MCF 10A (cell line): ENCODE measurements at regions not wholly inside any gene's neighbourhood (a gene's known extent, or its start where the extent isn't known, plus 50 kb on each side); places are given as distances from the start of the nearest gene placed in this dataset.

Source experiments
- BruUV-seq: library from RNA; stranded (reverse); fragments of 400-500 nt; replicated peaks from 2 replicates; lab custom pipeline; 2021; lab: Mats Ljungman, UMichigan
- CTCF ChIA-PET: fragments of 300-600 bp; sonication (Branson Sonifier 250); formaldehyde crosslinking; extraction: SDS; loops from one replicate; lab custom pipeline; 2021; ENCODE audit warnings: antibody characterized with exemption, inconsistent platforms; lab: Yijun Ruan, JAX
- POLR2A ChIA-PET: fragments of 300-600, 350-650 bp; sonication (Branson Sonifier 250); formaldehyde crosslinking; extraction: SDS; loops from one replicate; lab custom pipeline; 2020; ENCODE audit warnings: antibody characterized with exemption, inconsistent platforms; lab: Yijun Ruan, JAX
- DNase-seq: peaks from one replicate; pipeline ENCODE4 v3.0.0-alpha.2; 2018; ENCODE audit not compliant: unreplicated experiment
- H3K27ac Mint-ChIP-seq: one replicate; pipeline ENCODE4 v1.8.0; 2022; ENCODE audit warnings: mild to moderate bottlenecking, low read depth, mixed read lengths; ENCODE audit not compliant: unreplicated experiment
- H3K27me3 Mint-ChIP-seq: one replicate; pipeline ENCODE4 v1.8.0; 2022; ENCODE audit warnings: mixed read lengths; ENCODE audit not compliant: insufficient read depth, unreplicated experiment
- H3K36me3 Mint-ChIP-seq: one replicate; pipeline ENCODE4 v1.8.0; 2022; ENCODE audit warnings: mild to moderate bottlenecking, moderate library complexity, mixed read lengths; ENCODE audit not compliant: insufficient read depth, unreplicated experiment
- H3K4me1 Mint-ChIP-seq: one replicate; pipeline ENCODE4 v1.8.0; 2022; ENCODE audit warnings: mixed read lengths; ENCODE audit not compliant: insufficient read depth, unreplicated experiment
- H3K4me3 Mint-ChIP-seq: one replicate; pipeline ENCODE4 v1.8.0; 2022; ENCODE audit warnings: mild to moderate bottlenecking, moderate library complexity, mixed read lengths; ENCODE audit not compliant: unreplicated experiment
- H3K9me3 Mint-ChIP-seq: one replicate; pipeline ENCODE4 v1.8.0; 2022; ENCODE audit warnings: mixed read lengths; ENCODE audit not compliant: unreplicated experiment
- intact Hi-C: fragments of 100-400 bp; cut with micrococcal nuclease; formaldehyde crosslinking; loops from 2 replicates; pipeline ENCODE4 v1.14.1; 2022
- TF ChIP-seq, protein P1 (sequence below): fragments of 200-600 bp; IDR thresholded peaks from one replicate; pipeline ENCODE4 v1.8.0; 2022; ENCODE audit warnings: antibody characterized with exemption, mild to moderate bottlenecking; ENCODE audit not compliant: unreplicated experiment

DNA sequence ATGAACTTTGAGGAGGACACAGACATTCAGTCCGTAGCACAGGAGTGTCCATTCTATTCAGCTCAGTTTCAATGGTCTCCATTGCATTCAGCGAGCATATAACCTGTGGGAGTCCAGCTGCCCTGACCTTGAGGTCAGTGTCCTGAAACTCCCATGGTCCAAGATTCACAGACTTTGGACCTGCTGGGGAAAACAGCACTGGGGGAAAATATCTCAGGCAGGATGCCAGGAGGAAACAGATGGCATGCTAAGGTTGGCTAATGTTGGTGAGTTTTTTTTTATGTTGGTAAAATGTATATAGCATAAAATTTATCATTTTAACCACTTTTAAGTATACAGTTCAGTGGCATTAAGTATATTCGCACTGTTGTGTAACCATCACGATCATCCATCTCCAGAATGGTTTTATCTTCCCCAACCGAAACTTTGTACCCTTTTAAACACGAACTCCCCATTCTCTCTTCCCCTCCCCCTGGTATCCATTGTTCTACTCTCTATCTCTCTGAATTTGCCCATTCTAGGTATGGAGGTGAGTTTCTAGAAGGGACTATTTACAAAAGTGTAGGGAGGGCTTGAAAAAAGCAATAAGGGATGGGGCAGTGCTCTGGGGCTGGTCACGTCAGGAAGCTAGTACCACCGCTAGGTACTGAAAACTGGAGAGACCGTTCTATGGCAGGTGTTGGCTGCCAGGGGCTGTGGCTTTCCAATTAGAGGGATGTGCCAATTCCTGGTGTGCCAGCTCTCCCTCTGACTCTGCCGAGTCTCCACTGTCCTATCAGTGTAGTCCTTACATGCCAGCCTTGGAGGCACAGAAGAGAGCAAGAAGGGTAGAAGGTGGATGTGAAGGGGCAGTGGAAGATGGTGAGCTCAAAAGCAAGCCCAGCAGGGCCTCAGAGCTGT, 85.3 kb downstream of the FOXD2 start:
- TF ChIP-seq, protein P1, sequence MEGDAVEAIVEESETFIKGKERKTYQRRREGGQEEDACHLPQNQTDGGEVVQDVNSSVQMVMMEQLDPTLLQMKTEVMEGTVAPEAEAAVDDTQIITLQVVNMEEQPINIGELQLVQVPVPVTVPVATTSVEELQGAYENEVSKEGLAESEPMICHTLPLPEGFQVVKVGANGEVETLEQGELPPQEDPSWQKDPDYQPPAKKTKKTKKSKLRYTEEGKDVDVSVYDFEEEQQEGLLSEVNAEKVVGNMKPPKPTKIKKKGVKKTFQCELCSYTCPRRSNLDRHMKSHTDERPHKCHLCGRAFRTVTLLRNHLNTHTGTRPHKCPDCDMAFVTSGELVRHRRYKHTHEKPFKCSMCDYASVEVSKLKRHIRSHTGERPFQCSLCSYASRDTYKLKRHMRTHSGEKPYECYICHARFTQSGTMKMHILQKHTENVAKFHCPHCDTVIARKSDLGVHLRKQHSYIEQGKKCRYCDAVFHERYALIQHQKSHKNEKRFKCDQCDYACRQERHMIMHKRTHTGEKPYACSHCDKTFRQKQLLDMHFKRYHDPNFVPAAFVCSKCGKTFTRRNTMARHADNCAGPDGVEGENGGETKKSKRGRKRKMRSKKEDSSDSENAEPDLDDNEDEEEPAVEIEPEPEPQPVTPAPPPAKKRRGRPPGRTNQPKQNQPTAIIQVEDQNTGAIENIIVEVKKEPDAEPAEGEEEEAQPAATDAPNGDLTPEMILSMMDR, result no peak
- no peaks in the 10 kb centered on the region for H3K36me3 Mint-ChIP-seq
- no peaks in the 10 kb centered on the region for H3K27me3 Mint-ChIP-seq
- intact Hi-C loops, result no loop called here
- DNase-seq, result no peak
- POLR2A ChIA-PET, result interaction anchor here (0.6 kb wide), 1 partner anchor 56 kb away, joined by 3 read pairs; no protein-coding TSS in a partner anchor
- no peak overlapping the region for H3K27ac Mint-ChIP-seq
- no peak overlapping the region for H3K4me3 Mint-ChIP-seq
- no peaks in the 10 kb centered on the region for H3K4me1 Mint-ChIP-seq
- no TSS peak for BruUV-seq
- CTCF ChIA-PET, result interaction anchor here (0.7 kb wide), 2 partner anchors 86 to 173 kb away, joined by 3 to 4 read pairs; partner anchors contain the start of gene FOXD2
- peaks cover 6% of the 10 kb centered on the region for H3K9me3 Mint-ChIP-seq

- no peaks in the 10 kb centered on the region for H3K4me1 Mint-ChIP-seq
- TF ChIP-seq, protein P1, result no peak
- DNase-seq, result no peak
- H3K4me3 Mint-ChIP-seq, result no peak overlapping the region
- POLR2A ChIA-PET, result no interaction called here
- H3K27ac Mint-ChIP-seq, result no peak overlapping the region
- CTCF ChIA-PET, result interaction anchor here (0.7 kb wide), 1 partner anchor 172 kb away, joined by 3 read pairs; no protein-coding TSS in a partner anchor
- intact Hi-C loops, result no loop called here
- BruUV-seq, result no TSS peak
- H3K9me3 Mint-ChIP-seq, result peaks cover 11% of the 10 kb centered on the region
- no peaks in the 10 kb centered on the region for H3K36me3 Mint-ChIP-seq
- H3K27me3 Mint-ChIP-seq, result no peaks in the 10 kb centered on the region
These were observed 86.0 kb downstream of the FOXD2 start for GRCh38 chr1:47523835-47524215.

- BruUV-seq, result no TSS peak
- peak; percentile 49 for DNase-seq
- Mint-ChIP-seq H3K4me1 (no peaks in the 10 kb centered on the region), H3K36me3 (no peaks in the 10 kb centered on the region), H3K9me3 (peaks cover 11% of the 10 kb centered on the region), H3K27me3 (no peaks in the 10 kb centered on the region), H3K27ac (no peak overlapping the region), H3K4me3 (no peak overlapping the region)
- TF ChIP-seq, protein P1, result no peak
- CTCF ChIA-PET, result interaction anchor here (0.6 to 1.0 kb wide), 2 partner anchors 26 to 38 kb away, joined by 3 read pairs; no protein-coding TSS in a partner anchor
- POLR2A ChIA-PET, result no interaction called here
- intact Hi-C loops, result no loop called here
These were observed 86.4 kb downstream of the FOXD2 start for GRCh38 chr1:47524272-47524671.

GRCh38 chr1:47527653-47528272, 89.9 kb downstream of the FOXD2 start:
- peak; percentile 51 for DNase-seq

More at GRCh38 chr1:47527653-47528272, 89.9 kb downstream of the FOXD2 start:
- ChIA-PET POLR2A (no interaction called here), CTCF (interaction anchor here (0.7 to 5.8 kb wide), 11 partner anchors 7 to 196 kb away, joined by 3 to 32 read pairs (median 3); no protein-coding TSS in a partner anchor)
- Mint-ChIP-seq H3K4me3 (no peak overlapping the region), H3K9me3 (peaks cover 11% of the 10 kb centered on the region), H3K4me1 (no peaks in the 10 kb centered on the region), H3K36me3 (no peaks in the 10 kb centered on the region), H3K27me3 (no peaks in the 10 kb centered on the region), H3K27ac (no peak overlapping the region)
- no TSS peak for BruUV-seq
- TF ChIP-seq, protein P1, result peak; percentile 46
- intact Hi-C loops, result loop anchor here (1.0 to 5.0 kb wide), 3 partner anchors 90 to 199 kb away; partner anchors contain the start of gene FOXD2
